NCI-H2107 treated with DMSO at 0.1 percent for 48 hours (cell line): ENCODE measurements at regions not wholly inside any gene's neighbourhood (a gene's known extent, or its start where the extent isn't known, plus 50 kb on each side); places are given as distances from the start of the nearest gene placed in this dataset.
"Not testable (repeated sequence)": the region's sequence is repeated elsewhere in the genome, so short reads cannot be mapped to it uniquely, and the experiment has no call there.

Source experiments
- DNase-seq: peaks from one replicate; lab custom pipeline; 2025; ENCODE audit not compliant: unreplicated experiment; lab: John Stamatoyannopoulos, UW

- DNase-seq: no peak
These were observed 608.1 kb downstream of the TENT5A start for GRCh38 chr6:81144346-81144745.

- DNase-seq: no peak
These were observed 614.2 kb downstream of the TENT5A start for GRCh38 chr6:81138236-81138635.

GRCh38 chr6:81130969-81131368 is 621.5 kb downstream of the TENT5A start:
- no peak for DNase-seq

- no peak for DNase-seq
These were observed 622.4 kb downstream of the TENT5A start for GRCh38 chr6:81130061-81130460.

GRCh38 chr6:81128671-81129070 is 623.8 kb downstream of the TENT5A start:
- no peak for DNase-seq

GRCh38 chr6:81126150-81126549 is 626.3 kb downstream of the TENT5A start:
- no peak for DNase-seq

GRCh38 chr6:81120280-81120679 is 632.2 kb downstream of the TENT5A start:
- no peak for DNase-seq

- DNase-seq: no peak
These were observed 646.5 kb downstream of the TENT5A start for GRCh38 chr6:81105998-81106397.

GRCh38 chr6:81098109-81098814 is 654.2 kb downstream of the TENT5A start:
- DNase-seq: no peak

GRCh38 chr6:81096464-81096863 is 656.0 kb downstream of the TENT5A start:
- DNase-seq: not testable (repeated sequence)

GRCh38 chr6:81093051-81093450 is 659.4 kb downstream of the TENT5A start:
- no peak for DNase-seq

GRCh38 chr6:81088145-81088544 is 664.3 kb downstream of the TENT5A start:
- no peak for DNase-seq

- DNase-seq: no peak
These were observed 665.5 kb downstream of the TENT5A start for GRCh38 chr6:81086991-81087390.

- no peak for DNase-seq
These were observed 667.1 kb downstream of the TENT5A start for GRCh38 chr6:81085431-81085790.

- no peak for DNase-seq
These were observed 667.6 kb downstream of the TENT5A start for GRCh38 chr6:81084776-81085430.

- DNase-seq: no peak
These were observed 676.5 kb downstream of the TENT5A start for GRCh38 chr6:81075974-81076373.

- DNase-seq: no peak
These were observed 679.2 kb downstream of the TENT5A start for GRCh38 chr6:81073318-81073717.

GRCh38 chr6:81071121-81071520 is 681.4 kb downstream of the TENT5A start:
- DNase-seq: no peak

GRCh38 chr6:81067057-81067456 is 685.4 kb downstream of the TENT5A start:
- DNase-seq: no peak

- no peak for DNase-seq
These were observed 688.6 kb downstream of the TENT5A start for GRCh38 chr6:81063891-81064290.

GRCh38 chr6:81054036-81054435 is 698.4 kb downstream of the TENT5A start:
- DNase-seq: no peak

GRCh38 chr6:81051952-81052351 is 700.5 kb downstream of the TENT5A start:
- DNase-seq: no peak
